H9 (cell line): ENCODE measurements at regions not wholly inside any gene's neighbourhood (a gene's known extent, or its start where the extent isn't known, plus 50 kb on each side); places are given as distances from the start of the nearest gene placed in this dataset.

ENCODE experiments used
- DNase-seq: peaks from one replicate; pipeline ENCODE4 v3.0.0-alpha.2; 2017
- H2AFZ ChIP-seq: one replicate; pipeline ENCODE4 v1.6.1; 2013; ENCODE audit warnings: mild to moderate bottlenecking, low read length, control low read depth, moderate library complexity
- H2AK5ac ChIP-seq: 2 replicates; pipeline ENCODE4 v1.6.1; 2013; ENCODE audit warnings: low read length, control low read depth, mixed read lengths; ENCODE audit not compliant: insufficient read length
- H2BK120ac ChIP-seq: one replicate; pipeline ENCODE4 v1.6.1; 2013; ENCODE audit warnings: low read depth, mild to moderate bottlenecking, low read length, control low read depth, inconsistent platforms; ENCODE audit not compliant: poor library complexity, severe bottlenecking
- H2BK12ac ChIP-seq: 2 replicates; pipeline ENCODE4 v1.6.1; 2013; ENCODE audit warnings: low read length, control low read depth, mixed read lengths, low read depth; ENCODE audit not compliant: insufficient read length
- H2BK15ac ChIP-seq: 2 replicates; pipeline ENCODE4 v1.6.1; 2013; ENCODE audit warnings: low read depth, low read length, control low read depth
- H2BK20ac ChIP-seq: one replicate; pipeline ENCODE4 v1.6.1; 2013; ENCODE audit warnings: low read depth, mild to moderate bottlenecking, low read length, control low read depth, inconsistent platforms; ENCODE audit not compliant: poor library complexity, severe bottlenecking
- H2BK5ac ChIP-seq: 2 replicates; pipeline ENCODE4 v1.6.1; 2013; ENCODE audit warnings: low read length, control low read depth, mixed read lengths; ENCODE audit not compliant: insufficient read length
- H3K14ac ChIP-seq: 2 replicates; pipeline ENCODE4 v1.6.1; 2013; ENCODE audit warnings: low read length, control low read depth; ENCODE audit not compliant: insufficient read depth
- H3K18ac ChIP-seq: 2 replicates; pipeline ENCODE4 v1.6.1; 2013; ENCODE audit warnings: low read depth, mild to moderate bottlenecking, mixed read lengths, low read length, control low read depth; ENCODE audit not compliant: insufficient read length
- H3K23ac ChIP-seq: 2 replicates; pipeline ENCODE4 v1.6.1; 2013; ENCODE audit warnings: low read length, control low read depth, mixed read lengths, low read depth; ENCODE audit not compliant: insufficient read length
- H3K23me2 ChIP-seq: 2 replicates; pipeline ENCODE4 v1.6.1; 2013; ENCODE audit warnings: low read depth, mild to moderate bottlenecking, mixed read lengths, low read length, control low read depth; ENCODE audit not compliant: insufficient read length, poor library complexity, severe bottlenecking
- H3K27ac ChIP-seq: 2 replicates; pipeline ENCODE4 v1.5.1; 2013; ENCODE audit warnings: low read length, control low read depth, mixed read lengths, low read depth; ENCODE audit not compliant: insufficient read length
- H3K27me3 ChIP-seq: 2 replicates; pipeline ENCODE4 v1.6.1; 2013; ENCODE audit warnings: low read length, control low read depth, inconsistent platforms; ENCODE audit not compliant: insufficient read depth
- H3K4ac ChIP-seq: 2 replicates; pipeline ENCODE4 v1.6.1; 2013; ENCODE audit warnings: low read depth, mild to moderate bottlenecking, control low read depth, inconsistent platforms, low read length, moderate library complexity
- H3K4me1 ChIP-seq: 2 replicates; pipeline ENCODE4 v1.6.1; 2013; ENCODE audit warnings: low read length, control low read depth, inconsistent platforms; ENCODE audit not compliant: insufficient read depth
- H3K4me2 ChIP-seq: 2 replicates; pipeline ENCODE4 v1.6.1; 2013; ENCODE audit warnings: low read length, control low read depth, mixed read lengths; ENCODE audit not compliant: insufficient read length, insufficient read depth
- H3K56ac ChIP-seq: 2 replicates; pipeline ENCODE4 v1.6.1; 2013; ENCODE audit warnings: low read depth, mild to moderate bottlenecking, mixed read lengths, low read length, control low read depth; ENCODE audit not compliant: insufficient read length
- H3K79me1 ChIP-seq: 2 replicates; pipeline ENCODE4 v1.6.1; 2013; ENCODE audit warnings: low read depth, mild to moderate bottlenecking, moderate library complexity, low read length, control low read depth, inconsistent platforms; ENCODE audit not compliant: insufficient read depth, poor library complexity, severe bottlenecking
- H3K79me2 ChIP-seq: 2 replicates; pipeline ENCODE4 v1.6.1; 2013; ENCODE audit warnings: low read length, control low read depth, inconsistent platforms; ENCODE audit not compliant: insufficient read depth
- H3K9ac ChIP-seq: 2 replicates; pipeline ENCODE4 v1.6.1; 2013; ENCODE audit warnings: low read length, control low read depth, mixed read lengths; ENCODE audit not compliant: insufficient read length; ENCODE audit errors: extremely low read depth
- H3K9me3 ChIP-seq: one replicate; pipeline ENCODE4 v1.6.1; 2013; ENCODE audit warnings: low read depth, low read length, inconsistent platforms; ENCODE audit not compliant: control insufficient read depth
- H3T11ph ChIP-seq: one replicate; pipeline ENCODE4 v1.6.1; 2013; ENCODE audit warnings: mild to moderate bottlenecking, low read length, control low read depth, inconsistent platforms
- H4K20me1 ChIP-seq: one replicate; pipeline ENCODE4 v1.6.1; 2013; ENCODE audit not compliant: control insufficient read depth, insufficient read length, insufficient read depth
- H4K5ac ChIP-seq: 2 replicates; pipeline ENCODE4 v1.6.1; 2013; ENCODE audit warnings: low read depth, mild to moderate bottlenecking, mixed read lengths, low read length, control low read depth; ENCODE audit not compliant: insufficient read length
- H4K8ac ChIP-seq: replicated peaks from 2 replicates; pipeline ENCODE4 v1.6.1; 2013; ENCODE audit warnings: low read length, control low read depth, mixed read lengths, low read depth; ENCODE audit not compliant: insufficient read length
- H4K91ac ChIP-seq: 2 replicates; pipeline ENCODE4 v1.6.1; 2013; ENCODE audit warnings: low read depth, mild to moderate bottlenecking, moderate library complexity, mixed read lengths, low read length, control low read depth; ENCODE audit not compliant: insufficient read length
- H3K27ac Mint-ChIP-seq, 3 experiments: 2 replicates in 2 of 3; 3 replicates in 1 of 3; pipeline ENCODE4 v1.8.0; 2020 to 2021; ENCODE audit warnings: mixed read lengths in 3 of 3, mild to moderate bottlenecking in 1 of 3, moderate library complexity in 1 of 3
- H3K27me3 Mint-ChIP-seq: 2 replicates; pipeline ENCODE4 v1.8.0; 2021; ENCODE audit warnings: low read depth, mild to moderate bottlenecking, moderate library complexity, mixed read lengths
- H3K36me3 Mint-ChIP-seq, 3 experiments: 2 replicates in 2 of 3; 3 replicates in 1 of 3; pipeline ENCODE4 v1.8.0; 2020 to 2021; ENCODE audit warnings: low read depth in 3 of 3, mixed read lengths in 3 of 3; ENCODE audit not compliant: insufficient read depth in 1 of 3
- H3K4me1 Mint-ChIP-seq, 2 experiments: 2 replicates each; pipeline ENCODE4 v1.8.0; 2020; ENCODE audit warnings: mixed read lengths in 2 of 2
- H3K4me3 Mint-ChIP-seq, 2 experiments: 2 replicates in 1 of 2; 3 replicates in 1 of 2; pipeline ENCODE4 v1.8.0; 2020 to 2021; ENCODE audit warnings: mild to moderate bottlenecking in 2 of 2, mixed read lengths in 2 of 2, moderate library complexity in 1 of 2
- H3K9me3 Mint-ChIP-seq, 2 experiments: 2 replicates in 1 of 2; 3 replicates in 1 of 2; pipeline ENCODE4 v1.8.0; 2020; ENCODE audit warnings: mild to moderate bottlenecking in 2 of 2, mixed read lengths in 2 of 2, moderate library complexity in 1 of 2
- WGBS: extraction: QIAGEN DNeasy Blood & Tissue Kit; methylation state at CpG from one replicate; pipeline ENCODE4 v1.1.7; 2013; ENCODE audit warnings: missing lambda C conversion rate, low lambda C conversion rate, mixed read lengths; ENCODE audit not compliant: insufficient read length; ENCODE audit errors: extremely low coverage; 5-methylcytosine and 5-hydroxymethylcytosine counted together
- TF ChIP-seq, protein P1 (sequence below): fragments of 200-600 bp; sonication (generic); conservative IDR thresholded peaks from 3 replicates; pipeline ENCODE4 v1.8.0; 2021; ENCODE audit warnings: antibody characterized with exemption, mild to moderate bottlenecking

DNA sequence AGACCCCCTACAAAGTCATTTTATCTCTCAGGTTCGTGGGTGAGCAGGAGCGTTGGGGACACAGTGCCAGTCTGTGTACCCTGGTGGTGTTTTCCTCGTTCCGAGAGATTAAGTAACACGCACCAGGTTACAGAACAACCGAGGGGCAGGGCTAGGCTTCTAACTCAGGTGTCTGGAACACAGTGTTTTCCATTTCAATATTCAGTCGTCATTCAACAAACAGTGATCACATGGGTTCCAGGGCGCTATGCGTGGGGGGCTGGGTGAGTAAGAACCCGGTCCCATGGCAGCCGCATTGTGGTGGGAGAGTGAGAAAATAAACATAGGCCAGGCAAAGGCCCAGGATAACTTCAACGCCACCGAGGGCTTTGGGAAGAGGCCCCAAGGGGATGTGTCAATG, 55.9 kb upstream of the RNU6ATAC start:
- Histone ChIP-seq H3K79me2 (no peaks in the 10 kb centered on the region), H3K9ac (no peak overlapping the region), H3T11ph (no peak overlapping the region), H3K4ac (no peak overlapping the region), H3K23ac (no peak overlapping the region), H2AFZ (no peak overlapping the region), H3K9me3 (no peaks in the 10 kb centered on the region), H2BK15ac (no peak overlapping the region), H3K27me3 (no peaks in the 10 kb centered on the region), H2AK5ac (no peak overlapping the region), H4K20me1 (no peaks in the 10 kb centered on the region), H2BK12ac (no peak overlapping the region), H3K14ac (no peak overlapping the region), H3K4me2 (no peak overlapping the region), H3K79me1 (no peaks in the 10 kb centered on the region), H3K56ac (no peak overlapping the region), H4K5ac (no peak overlapping the region), H3K27ac (no peak overlapping the region), H3K18ac (no peak overlapping the region), H2BK20ac (no peak overlapping the region), H3K4me1 (no peaks in the 10 kb centered on the region), H2BK120ac (no peak overlapping the region), H3K23me2 (no peaks in the 10 kb centered on the region), H4K91ac (no peak overlapping the region), H2BK5ac (no peak overlapping the region), H4K8ac (no peak overlapping the region)
- H3K27ac Mint-ChIP-seq, result no peak overlapping the region; a peak in 2 of 7 replicates
- TF ChIP-seq, protein P1, sequence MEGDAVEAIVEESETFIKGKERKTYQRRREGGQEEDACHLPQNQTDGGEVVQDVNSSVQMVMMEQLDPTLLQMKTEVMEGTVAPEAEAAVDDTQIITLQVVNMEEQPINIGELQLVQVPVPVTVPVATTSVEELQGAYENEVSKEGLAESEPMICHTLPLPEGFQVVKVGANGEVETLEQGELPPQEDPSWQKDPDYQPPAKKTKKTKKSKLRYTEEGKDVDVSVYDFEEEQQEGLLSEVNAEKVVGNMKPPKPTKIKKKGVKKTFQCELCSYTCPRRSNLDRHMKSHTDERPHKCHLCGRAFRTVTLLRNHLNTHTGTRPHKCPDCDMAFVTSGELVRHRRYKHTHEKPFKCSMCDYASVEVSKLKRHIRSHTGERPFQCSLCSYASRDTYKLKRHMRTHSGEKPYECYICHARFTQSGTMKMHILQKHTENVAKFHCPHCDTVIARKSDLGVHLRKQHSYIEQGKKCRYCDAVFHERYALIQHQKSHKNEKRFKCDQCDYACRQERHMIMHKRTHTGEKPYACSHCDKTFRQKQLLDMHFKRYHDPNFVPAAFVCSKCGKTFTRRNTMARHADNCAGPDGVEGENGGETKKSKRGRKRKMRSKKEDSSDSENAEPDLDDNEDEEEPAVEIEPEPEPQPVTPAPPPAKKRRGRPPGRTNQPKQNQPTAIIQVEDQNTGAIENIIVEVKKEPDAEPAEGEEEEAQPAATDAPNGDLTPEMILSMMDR, result no peak
- no peak for DNase-seq
- H3K4me1 Mint-ChIP-seq, result peaks cover 8 to 22% of the 10 kb centered on the region in 2 experiments
- no CpG with 5 or more reads among the region's 13 CpGs for WGBS
- peaks cover 2% of the 10 kb centered on the region; the same call in 1 of the 2 replicates for H3K27me3 Mint-ChIP-seq
- H3K36me3 Mint-ChIP-seq, result no peaks in the 10 kb centered on the region
- H3K9me3 Mint-ChIP-seq, result no peaks in the 10 kb centered on the region
- H3K4me3 Mint-ChIP-seq, result no peak overlapping the region
